ENCODE measurements at regions not wholly inside any gene's neighbourhood (a gene's known extent, or its start where the extent isn't known, plus 50 kb on each side); places are given as distances from the start of the nearest gene placed in this dataset. TPM values are rescaled to one million over a fixed set of nuclear protein-coding genes. Genes with fewer than 3 reads are reported as not detected.

DNA sequence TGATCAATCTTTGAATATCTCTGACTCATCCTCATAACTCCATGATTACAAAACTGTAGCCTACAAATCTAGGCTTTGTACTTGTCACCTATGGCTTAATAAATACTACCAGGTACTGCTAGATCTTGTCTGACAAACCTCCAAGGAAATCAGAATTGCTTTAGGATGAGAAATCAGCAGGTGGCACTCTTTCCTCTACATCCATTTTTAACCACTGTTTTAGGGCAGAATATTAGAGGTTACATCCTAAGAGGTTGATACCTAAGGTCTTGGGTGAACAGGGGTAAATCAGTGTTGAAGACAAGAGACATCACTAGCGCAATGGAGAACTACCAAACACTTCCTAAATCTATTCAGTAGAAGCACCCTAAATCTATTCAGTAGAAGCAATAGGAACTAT is 63.1 kb upstream of the SOX5 start:
- Mint-ChIP-seq H3K4me1 (no peaks in the 10 kb centered on the region), H3K36me3 (ENCODE audit: low read depth) (no peaks in the 10 kb centered on the region), H3K27me3 (no peaks in the 10 kb centered on the region), H3K9me3 (ENCODE audit: low read depth) (peaks cover under 1% of the 10 kb centered on the region), H3K4me3 (no peak overlapping the region), H3K27ac (no peak overlapping the region)
- ChIA-PET POLR2A (no interaction called here), CTCF (no interaction called here)
- intact Hi-C loops (cut with DNase I, micrococcal nuclease): no loop called here
- DNase-seq (no peak), ATAC-seq (no peak)

DNA sequence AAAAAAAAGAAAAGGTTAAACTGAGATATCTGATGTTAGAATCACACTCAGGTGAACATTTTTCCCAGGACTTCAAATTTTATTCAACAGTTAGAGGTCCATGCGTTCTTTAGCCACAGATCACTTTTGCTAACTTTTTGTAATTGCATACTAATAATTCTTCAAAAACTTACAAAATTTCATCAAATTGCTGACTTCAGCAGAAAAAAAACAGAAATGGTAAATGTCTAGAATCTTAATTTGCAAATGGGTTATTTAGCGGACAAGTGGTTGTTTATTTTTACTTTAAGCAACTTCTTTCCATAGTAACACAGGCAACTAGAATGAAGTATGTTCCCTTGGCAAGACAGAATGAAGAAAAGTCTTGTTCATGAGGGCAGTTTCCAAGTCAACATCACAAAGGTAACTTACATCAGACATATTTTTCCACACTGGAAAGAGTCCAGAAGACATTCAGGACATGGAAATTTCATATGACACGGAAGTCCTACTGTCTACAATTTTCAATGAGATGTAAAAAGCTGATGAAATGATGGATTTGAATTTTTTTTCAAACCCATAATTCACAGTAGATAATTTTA is 62.5 kb upstream of the SOX5 start:
- no peak for DNase-seq
- Mint-ChIP-seq H3K4me1 (no peaks in the 10 kb centered on the region), H3K27me3 (no peaks in the 10 kb centered on the region), H3K27ac (no peak overlapping the region), H3K36me3 (ENCODE audit: low read depth) (no peaks in the 10 kb centered on the region), H3K9me3 (ENCODE audit: low read depth) (no peaks in the 10 kb centered on the region), H3K4me3 (no peak overlapping the region)
- ChIA-PET CTCF (no interaction called here), POLR2A (no interaction called here)
- intact Hi-C loops (cut with DNase I, micrococcal nuclease): no loop called here
- ATAC-seq: no peak

DNA sequence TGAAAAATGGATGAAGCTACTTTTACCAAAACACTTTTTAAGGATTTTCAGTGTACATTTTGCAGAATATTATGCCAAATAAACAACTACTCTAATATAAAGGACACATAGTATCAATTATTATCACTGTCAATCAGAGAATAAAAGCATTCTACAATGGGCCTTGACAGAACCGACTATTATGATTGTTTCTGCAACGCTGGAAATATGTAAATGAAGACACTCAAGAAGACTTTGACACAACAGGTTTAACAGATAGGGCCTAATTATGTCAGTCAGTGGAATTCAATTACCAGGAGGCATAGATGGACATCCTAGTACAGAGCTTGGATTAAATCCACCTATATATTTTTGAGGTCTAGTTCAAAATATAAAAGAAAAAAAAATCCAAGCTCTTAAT is 58.7 kb upstream of the SOX5 start:
- ATAC-seq: no peak
- H3K4me1 Mint-ChIP-seq: no peaks in the 10 kb centered on the region
- intact Hi-C loops (cut with DNase I, micrococcal nuclease): no loop called here

More for the DNA sequence above, 58.7 kb upstream of the SOX5 start:
- no peak for DNase-seq
- no peaks in the 10 kb centered on the region for H3K9me3 Mint-ChIP-seq (ENCODE audit: low read depth)
- H3K27me3 Mint-ChIP-seq: no peaks in the 10 kb centered on the region
- ChIA-PET POLR2A (no interaction called here), CTCF (no interaction called here)
- no peaks in the 10 kb centered on the region for H3K36me3 Mint-ChIP-seq (ENCODE audit: low read depth)
- H3K4me3 Mint-ChIP-seq: no peak overlapping the region
- no peak overlapping the region for H3K27ac Mint-ChIP-seq

Small RNAs in the stretch of these regions (microRNA-seq; reads per million reads assigned to microRNA genes)
- not detected for gene MIR920 (ENCODE audit: borderline replicate concordance)
